Thyroid gland (tissue), 4 donors: ENCODE measurements at regions not wholly inside any gene's neighbourhood (a gene's known extent, or its start where the extent isn't known, plus 50 kb on each side); places are given as distances from the start of the nearest gene placed in this dataset.

Experiments used
- CTCF ChIP-seq, 6 experiments: fragments of 200-600 bp in 3 of 6; fragments of 450-650 bp in 3 of 6; sonication (generic) in 3 of 6; IDR thresholded peaks; one replicate each; pipeline ENCODE4 v1.5.1; 2016 to 2019; ENCODE audit warnings: antibody characterized with exemption in 6 of 6, mild to moderate bottlenecking in 2 of 6, inconsistent platforms in 1 of 6, moderate library complexity in 1 of 6
- POLR2A ChIP-seq, 2 donors: fragments of 450-650 bp; IDR thresholded peaks; one replicate each; pipeline ENCODE4 v1.6.1; 2017; ENCODE audit warnings: antibody characterized with exemption in 2 of 2, mild to moderate bottlenecking in 2 of 2, moderate library complexity in 1 of 2

GRCh38 chr18:71919211-71919610 is 624.9 kb downstream of the CBLN2 start:
- no peak for TF ChIP-seq CTCF (IDR thresholded peaks at IDR 0.05)
- no peak for TF ChIP-seq POLR2A (IDR thresholded peaks at IDR 0.05)
